Esophagus squamous epithelium (tissue), 4 donors: ENCODE measurements at regions not wholly inside any gene's neighbourhood (a gene's known extent, or its start where the extent isn't known, plus 50 kb on each side); places are given as distances from the start of the nearest gene placed in this dataset.

Experiments
- CTCF ChIP-seq, 6 experiments: fragments of 450-650 bp in 4 of 6; fragments of 200-600 bp in 2 of 6; sonication (generic) in 2 of 6; IDR thresholded peaks; one replicate each; pipeline ENCODE4 v1.5.1; 2016 to 2019; ENCODE audit warnings: antibody characterized with exemption in 6 of 6, mild to moderate bottlenecking in 4 of 6, moderate library complexity in 4 of 6
- POLR2A ChIP-seq, 4 donors: fragments of 450-650 bp; IDR thresholded peaks; one replicate each; pipeline ENCODE4 v1.6.1; 2017; ENCODE audit warnings: antibody characterized with exemption in 4 of 4, mild to moderate bottlenecking in 4 of 4, moderate library complexity in 3 of 4

- TF ChIP-seq CTCF (IDR thresholded peaks at IDR 0.05) (no peak), POLR2A (IDR thresholded peaks at IDR 0.05) (no peak)
Observed at GRCh38 chr13:40189426-40189825, 477.0 kb downstream of the FOXO1 start.
